Pancreas (tissue), 10 donors: ENCODE measurements at regions not wholly inside any gene's neighbourhood (a gene's known extent, or its start where the extent isn't known, plus 50 kb on each side); places are given as distances from the start of the nearest gene placed in this dataset.

Experiments used
- ATAC-seq, 4 donors: fragments of 200-7000 bp; cut with Tn5 transposase; one replicate each; pipeline versions ENCODE4 v1.8.0 to v1.9.1; 2020; ENCODE audit warnings: mild to moderate bottlenecking in 4 of 4, moderate library complexity in 4 of 4
- DNase-seq, 6 donors: peaks; one replicate each; pipeline ENCODE4 v3.0.0-alpha.2; 2020
- FAIRE-seq: peaks from 2 replicates; lab custom pipeline; 2012; peaks lifted over from hg19 to GRCh38; lab: Jason Lieb, UNC
- H3K27ac ChIP-seq, 4 donors: fragments of 200-600 bp; sonication (generic); 1 replicate in 3 of 4; 2 replicates in 1 of 4; pipeline versions ENCODE4 v1.5.0 to v1.8.0; 2020
- H3K27me3 ChIP-seq, 4 donors: fragments of 200-600 bp; one replicate each; pipeline ENCODE4 v1.8.0; 2021
- H3K36me3 ChIP-seq, 3 donors: fragments of 200-600 bp; sonication (generic) in 1 of 3; one replicate each; pipeline versions ENCODE4 v1.5.0 to v1.8.0; 2020 to 2021
- H3K4me1 ChIP-seq, 3 donors: fragments of 200-600 bp; one replicate each; pipeline ENCODE4 v1.8.0; 2021
- H3K4me3 ChIP-seq, 4 donors: fragments of 200-600 bp; sonication (generic) in 2 of 4; one replicate each; pipeline versions ENCODE4 v1.5.0 to v1.8.0; 2020 to 2021
- H3K9me3 ChIP-seq, 4 donors: fragments of 200-600 bp; one replicate each; pipeline ENCODE4 v1.8.0; 2021
- WGBS, 2 donors: extraction: QIAGEN DNeasy Blood & Tissue Kit; methylation state at CpG; one replicate each; pipeline ENCODE4 v1.1.7; 2013; 5-methylcytosine and 5-hydroxymethylcytosine counted together
- intact Hi-C, 3 donors: fragments of 100-400 bp; cut with DNase I; formaldehyde crosslinking; loops; one replicate each; pipeline versions ENCODE4 v1.11.1 to v1.14.2; 2022
- TF ChIP-seq, protein P1 (sequence below), 4 donors: fragments of 200-600 bp; sonication (generic) in 3 of 4; IDR thresholded peaks; one replicate each; pipeline versions ENCODE4 v1.5.0 to v1.8.0; 2021; ENCODE audit warnings: antibody characterized with exemption in 4 of 4
- donor health status: healthy with polysubstance abuse.
- donor health status: DM: no; HTN: no; CAD: no; lungs with moderate emphysema.
- donor health status: DM: no; HTN: no; CAD: no.
- donor health status: control.
- donor health status: control.
- donor health status: Bipolar disorder and iron deficiency.
- donor health status: DM: yes; HTN: yes; CAD: no.
- donor health status: DM: no; HTN: no; CAD: no.
- donor health status: DM: no; HTN: no; CAD: no.
- donor health status: DM: yes; HTN: yes; CAD: no.

GRCh38 chr18:1954583-1955312, 616.6 kb downstream of the METTL4 start:
- TF ChIP-seq, protein P1, sequence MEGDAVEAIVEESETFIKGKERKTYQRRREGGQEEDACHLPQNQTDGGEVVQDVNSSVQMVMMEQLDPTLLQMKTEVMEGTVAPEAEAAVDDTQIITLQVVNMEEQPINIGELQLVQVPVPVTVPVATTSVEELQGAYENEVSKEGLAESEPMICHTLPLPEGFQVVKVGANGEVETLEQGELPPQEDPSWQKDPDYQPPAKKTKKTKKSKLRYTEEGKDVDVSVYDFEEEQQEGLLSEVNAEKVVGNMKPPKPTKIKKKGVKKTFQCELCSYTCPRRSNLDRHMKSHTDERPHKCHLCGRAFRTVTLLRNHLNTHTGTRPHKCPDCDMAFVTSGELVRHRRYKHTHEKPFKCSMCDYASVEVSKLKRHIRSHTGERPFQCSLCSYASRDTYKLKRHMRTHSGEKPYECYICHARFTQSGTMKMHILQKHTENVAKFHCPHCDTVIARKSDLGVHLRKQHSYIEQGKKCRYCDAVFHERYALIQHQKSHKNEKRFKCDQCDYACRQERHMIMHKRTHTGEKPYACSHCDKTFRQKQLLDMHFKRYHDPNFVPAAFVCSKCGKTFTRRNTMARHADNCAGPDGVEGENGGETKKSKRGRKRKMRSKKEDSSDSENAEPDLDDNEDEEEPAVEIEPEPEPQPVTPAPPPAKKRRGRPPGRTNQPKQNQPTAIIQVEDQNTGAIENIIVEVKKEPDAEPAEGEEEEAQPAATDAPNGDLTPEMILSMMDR (IDR thresholded peaks at IDR 0.05), result no peak
- no peaks in the 10 kb centered on the region for H3K36me3 ChIP-seq
- H3K4me3 ChIP-seq, result no peak overlapping the region
- H3K27me3 ChIP-seq, result no peaks in the 10 kb centered on the region
- no peaks in the 10 kb centered on the region for H3K9me3 ChIP-seq
- H3K27ac ChIP-seq, result no peak overlapping the region
- no peak for ATAC-seq
- H3K4me1 ChIP-seq, result no peaks in the 10 kb centered on the region
- FAIRE-seq, result no peak
- intact Hi-C loops, result no loop called here
- 83 to 89% methylated on average over 20 of the region's 20 CpGs for whole genome bisulfite sequencing, 2 donors
- peak in 1 of 6 donors; percentile 55 for DNase-seq

GRCh38 chr18:1958798-1959197, 612.5 kb downstream of the METTL4 start:
- Histone ChIP-seq H3K4me1 (no peaks in the 10 kb centered on the region), H3K4me3 (no peak overlapping the region), H3K27ac (no peak overlapping the region), H3K9me3 (no peaks in the 10 kb centered on the region), H3K27me3 (no peaks in the 10 kb centered on the region), H3K36me3 (no peaks in the 10 kb centered on the region)
- ATAC-seq (no peak), FAIRE-seq (no peak), DNase-seq (no peak)
- intact Hi-C loops, result no loop called here
- TF ChIP-seq, protein P1 (IDR thresholded peaks at IDR 0.05), result no peak
- WGBS, 2 donors, result 4 to 8% methylated on average over 1 of the region's 1 CpG

- H3K27me3 ChIP-seq, result no peaks in the 10 kb centered on the region
- 72 to 77% methylated on average over 2 of the region's 2 CpGs for WGBS, 2 donors
- H3K9me3 ChIP-seq, result no peaks in the 10 kb centered on the region
- no peaks in the 10 kb centered on the region for H3K36me3 ChIP-seq
- ATAC-seq, result no peak
- DNase-seq, result no peak
- H3K4me1 ChIP-seq, result no peaks in the 10 kb centered on the region
- H3K4me3 ChIP-seq, result no peak overlapping the region
- TF ChIP-seq, protein P1 (IDR thresholded peaks at IDR 0.05), result no peak
- H3K27ac ChIP-seq, result no peak overlapping the region
- intact Hi-C loops, result no loop called here
- no peak for FAIRE-seq
These were observed 606.3 kb downstream of the METTL4 start for GRCh38 chr18:1965016-1965415.

DNA sequence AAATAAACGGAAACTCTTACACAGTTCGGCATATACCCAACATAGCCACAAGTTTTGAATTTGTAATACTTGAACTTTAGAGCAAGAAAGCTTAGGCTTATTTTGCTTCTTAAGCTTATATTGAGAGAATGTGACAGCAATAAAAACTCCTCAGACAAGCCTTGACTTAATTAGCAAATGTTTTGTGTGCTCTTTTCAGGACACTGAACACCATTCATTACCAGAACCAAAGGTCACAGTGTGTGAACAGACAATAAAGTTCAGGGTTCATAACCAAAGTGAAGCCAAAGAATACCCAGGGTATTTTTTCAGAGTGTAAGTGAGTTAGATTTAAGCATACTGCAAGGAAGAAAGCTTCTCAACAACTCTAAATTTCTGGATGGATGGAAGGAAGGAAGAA, 605.8 kb downstream of the METTL4 start:
- no peak for DNase-seq
- ATAC-seq, result no peak
- H3K9me3 ChIP-seq, result no peaks in the 10 kb centered on the region
- no peaks in the 10 kb centered on the region for H3K4me1 ChIP-seq
- WGBS, 2 donors, result 66 to 91% methylated on average over 2 of the region's 2 CpGs
- intact Hi-C loops, result no loop called here
- no peaks in the 10 kb centered on the region for H3K36me3 ChIP-seq
- no peak overlapping the region for H3K27ac ChIP-seq
- no peak for FAIRE-seq
- no peaks in the 10 kb centered on the region for H3K27me3 ChIP-seq
- no peak overlapping the region for H3K4me3 ChIP-seq
- TF ChIP-seq, protein P1 (IDR thresholded peaks at IDR 0.05), result no peak

- H3K27ac ChIP-seq, result no peak overlapping the region
These were observed 602.4 kb downstream of the METTL4 start for GRCh38 chr18:1968801-1969498.

More at GRCh38 chr18:1968801-1969498, 602.4 kb downstream of the METTL4 start:
- H3K4me1 ChIP-seq, result no peaks in the 10 kb centered on the region
- 59 to 67% methylated on average over 4 of the region's 4 CpGs for WGBS, 2 donors
- intact Hi-C loops, result no loop called here
- no peaks in the 10 kb centered on the region for H3K36me3 ChIP-seq
- FAIRE-seq (no peak), ATAC-seq (no peak), DNase-seq (no peak)
- H3K27me3 ChIP-seq, result no peaks in the 10 kb centered on the region
- no peak overlapping the region for H3K4me3 ChIP-seq
- no peaks in the 10 kb centered on the region for H3K9me3 ChIP-seq
- TF ChIP-seq, protein P1 (IDR thresholded peaks at IDR 0.05), result no peak
